Transverse colon (tissue), 4 donors: ENCODE measurements at regions not wholly inside any gene's neighbourhood (a gene's known extent, or its start where the extent isn't known, plus 50 kb on each side); places are given as distances from the start of the nearest gene placed in this dataset.

Experiments used
- EP300 ChIP-seq: sonication (generic); formaldehyde crosslinking; IDR thresholded peaks from one replicate; pipeline ENCODE4 v1.6.1; 2017; ENCODE audit warnings: antibody characterized with exemption, low read depth
- POLR2A ChIP-seq: fragments of 450-650 bp; IDR thresholded peaks from one replicate; pipeline ENCODE4 v1.6.1; 2016; ENCODE audit warnings: antibody characterized with exemption, mild to moderate bottlenecking, moderate library complexity
- POLR2AphosphoS5 ChIP-seq, 3 donors: sonication (generic); formaldehyde crosslinking; IDR thresholded peaks; one replicate each; pipeline ENCODE4 v1.6.1; 2016; ENCODE audit warnings: antibody characterized with exemption in 3 of 3
- TF ChIP-seq, protein P1 (sequence below), 5 experiments: fragments of 200-600 bp in 3 of 5; fragments of 450-650 bp in 2 of 5; sonication (generic) in 3 of 5; IDR thresholded peaks; 1 replicate in 2 of 5; 2 replicates in 3 of 5; pipeline ENCODE4 v1.5.1; 2016 to 2017; ENCODE audit warnings: antibody characterized with exemption in 5 of 5, inconsistent platforms in 3 of 5, mild to moderate bottlenecking in 2 of 5, moderate library complexity in 1 of 5

DNA sequence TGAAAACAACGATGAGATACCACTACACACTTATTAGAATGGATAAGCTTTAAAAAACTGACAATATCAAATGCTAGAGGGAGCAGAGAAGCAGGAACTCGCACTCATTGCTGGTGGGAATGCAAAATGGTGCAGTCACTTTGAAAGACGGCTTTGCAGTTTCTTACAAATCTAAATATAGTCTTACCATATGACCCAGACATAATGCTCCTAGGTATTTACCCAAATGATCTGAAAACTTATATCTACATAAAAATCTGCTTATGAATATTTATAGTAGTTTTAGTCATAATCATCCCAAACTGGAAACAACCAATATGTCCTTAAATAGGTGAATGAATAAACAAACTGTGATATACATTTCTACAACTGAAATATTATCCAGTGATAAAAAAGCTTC is 430.9 kb downstream of the MATN1 start:
- TF ChIP-seq, protein P1, sequence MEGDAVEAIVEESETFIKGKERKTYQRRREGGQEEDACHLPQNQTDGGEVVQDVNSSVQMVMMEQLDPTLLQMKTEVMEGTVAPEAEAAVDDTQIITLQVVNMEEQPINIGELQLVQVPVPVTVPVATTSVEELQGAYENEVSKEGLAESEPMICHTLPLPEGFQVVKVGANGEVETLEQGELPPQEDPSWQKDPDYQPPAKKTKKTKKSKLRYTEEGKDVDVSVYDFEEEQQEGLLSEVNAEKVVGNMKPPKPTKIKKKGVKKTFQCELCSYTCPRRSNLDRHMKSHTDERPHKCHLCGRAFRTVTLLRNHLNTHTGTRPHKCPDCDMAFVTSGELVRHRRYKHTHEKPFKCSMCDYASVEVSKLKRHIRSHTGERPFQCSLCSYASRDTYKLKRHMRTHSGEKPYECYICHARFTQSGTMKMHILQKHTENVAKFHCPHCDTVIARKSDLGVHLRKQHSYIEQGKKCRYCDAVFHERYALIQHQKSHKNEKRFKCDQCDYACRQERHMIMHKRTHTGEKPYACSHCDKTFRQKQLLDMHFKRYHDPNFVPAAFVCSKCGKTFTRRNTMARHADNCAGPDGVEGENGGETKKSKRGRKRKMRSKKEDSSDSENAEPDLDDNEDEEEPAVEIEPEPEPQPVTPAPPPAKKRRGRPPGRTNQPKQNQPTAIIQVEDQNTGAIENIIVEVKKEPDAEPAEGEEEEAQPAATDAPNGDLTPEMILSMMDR (IDR thresholded peaks at IDR 0.05) = no peak
- no peak for TF ChIP-seq POLR2A
- TF ChIP-seq POLR2AphosphoS5 (IDR thresholded peaks at IDR 0.05) = no peak
- TF ChIP-seq EP300 = no peak
